ENCODE measurements at regions not wholly inside any gene's neighbourhood (a gene's known extent, or its start where the extent isn't known, plus 50 kb on each side); places are given as distances from the start of the nearest gene placed in this dataset.
"Not testable (repeated sequence)": the region's sequence is repeated elsewhere in the genome, so short reads cannot be mapped to it uniquely, and the experiment has no call there.

GRCh38 chr3:130151555-130151954, 69.9 kb downstream of the ALG1L2 start:
- DNase-seq = not testable (repeated sequence)

GRCh38 chr3:130153247-130153646, 71.6 kb downstream of the ALG1L2 start:
- DNase-seq = not testable (repeated sequence)

- not testable (repeated sequence) for DNase-seq
Observed at GRCh38 chr3:130155464-130155863, 73.8 kb downstream of the ALG1L2 start.

- DNase-seq = not testable (repeated sequence)
Observed at GRCh38 chr3:130166856-130167255, 85.2 kb downstream of the ALG1L2 start.

- not testable (repeated sequence) for DNase-seq
Observed at GRCh38 chr3:130175195-130175594, 93.6 kb downstream of the ALG1L2 start.

- not testable (repeated sequence) for DNase-seq
Observed at GRCh38 chr3:130176476-130177256, 95.0 kb downstream of the ALG1L2 start.

GRCh38 chr3:130178835-130179234, 97.2 kb downstream of the ALG1L2 start:
- not testable (repeated sequence) for DNase-seq

- not testable (repeated sequence) for DNase-seq
Observed at GRCh38 chr3:130179353-130179970, 97.8 kb downstream of the ALG1L2 start.

GRCh38 chr3:130182475-130182874, 100.8 kb downstream of the ALG1L2 start:
- not testable (repeated sequence) for DNase-seq

- DNase-seq = not testable (repeated sequence)
Observed at GRCh38 chr3:130183689-130184088, 102.1 kb downstream of the ALG1L2 start.

GRCh38 chr3:130184152-130185024, 102.8 kb downstream of the ALG1L2 start:
- DNase-seq = not testable (repeated sequence)

- DNase-seq = not testable (repeated sequence)
Observed at GRCh38 chr3:130201272-130201671, 119.6 kb downstream of the ALG1L2 start.

- not testable (repeated sequence) for DNase-seq
Observed at GRCh38 chr3:130203633-130204032, 122.0 kb downstream of the ALG1L2 start.

- no peak for DNase-seq
Observed at GRCh38 chr3:130227540-130227939, 117.9 kb upstream of the COL6A5 start.

GRCh38 chr3:130242850-130243569, 102.5 kb upstream of the COL6A5 start:
- no peak for DNase-seq

GRCh38 chr3:130243808-130244207, 101.7 kb upstream of the COL6A5 start:
- no peak for DNase-seq

GRCh38 chr3:130250982-130251381, 94.5 kb upstream of the COL6A5 start:
- DNase-seq = no peak

- no peak for DNase-seq
Observed at GRCh38 chr3:130255442-130255841, 90.0 kb upstream of the COL6A5 start.

- DNase-seq = no peak
Observed at GRCh38 chr3:130256821-130257340, 88.6 kb upstream of the COL6A5 start.

- DNase-seq = peak; percentile 29
Observed at GRCh38 chr3:130258532-130258952, 86.9 kb upstream of the COL6A5 start.

- no peak for DNase-seq
Observed at GRCh38 chr3:130259166-130259874, 86.2 kb upstream of the COL6A5 start.

GRCh38 chr3:130260918-130261317, 84.6 kb upstream of the COL6A5 start:
- no peak for DNase-seq
